D341Med (cell line): ENCODE measurements at regions not wholly inside any gene's neighbourhood (a gene's known extent, or its start where the extent isn't known, plus 50 kb on each side); places are given as distances from the start of the nearest gene placed in this dataset.
"Not testable (repeated sequence)": the region's sequence is repeated elsewhere in the genome, so short reads cannot be mapped to it uniquely, and the experiment has no call there.

Experiments used
- DNase-seq: peaks from one replicate; pipeline ENCODE4 v3.0.0; 2012; ENCODE audit warnings: low spot score

DNA sequence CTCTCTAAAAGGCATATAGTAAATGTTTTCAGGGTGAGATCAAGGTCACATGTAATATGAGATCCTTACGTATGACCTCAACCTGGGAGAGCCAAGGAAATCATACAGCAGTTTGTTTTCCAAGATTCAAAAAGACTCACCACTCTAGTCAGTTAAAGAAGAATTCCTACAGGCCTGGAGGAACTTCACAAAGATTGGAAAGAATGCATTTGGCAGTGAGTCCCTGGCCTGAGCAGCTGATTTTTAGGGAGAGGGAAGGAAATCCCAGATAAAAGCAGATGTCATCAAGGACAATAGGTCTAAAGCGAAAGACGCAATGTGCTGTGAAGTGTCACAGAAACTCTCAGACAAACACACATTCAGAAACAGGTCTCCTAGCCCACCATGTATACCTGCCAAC is 424.0 kb upstream of the ZNF462 start:
- DNase-seq = no peak

DNA sequence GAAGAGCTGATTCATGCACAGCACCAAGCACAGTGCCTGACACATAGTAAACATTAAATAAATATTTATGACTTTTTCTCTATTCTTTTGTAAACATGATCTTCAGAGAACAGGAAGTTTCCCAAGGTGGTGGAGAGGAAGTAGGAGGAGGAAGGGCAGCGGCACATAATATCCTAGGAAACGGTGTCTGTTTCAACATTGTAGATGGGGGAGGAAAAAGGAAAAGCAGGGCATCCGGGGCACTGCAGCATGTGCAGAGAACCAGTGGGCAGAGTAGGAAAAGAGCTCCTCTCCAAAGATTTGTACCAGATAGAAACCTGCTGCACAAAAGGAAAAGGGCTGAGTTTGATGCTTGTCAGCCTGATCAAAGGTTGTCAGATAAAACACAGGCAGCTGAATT is 421.7 kb upstream of the ZNF462 start:
- DNase-seq = no peak

DNA sequence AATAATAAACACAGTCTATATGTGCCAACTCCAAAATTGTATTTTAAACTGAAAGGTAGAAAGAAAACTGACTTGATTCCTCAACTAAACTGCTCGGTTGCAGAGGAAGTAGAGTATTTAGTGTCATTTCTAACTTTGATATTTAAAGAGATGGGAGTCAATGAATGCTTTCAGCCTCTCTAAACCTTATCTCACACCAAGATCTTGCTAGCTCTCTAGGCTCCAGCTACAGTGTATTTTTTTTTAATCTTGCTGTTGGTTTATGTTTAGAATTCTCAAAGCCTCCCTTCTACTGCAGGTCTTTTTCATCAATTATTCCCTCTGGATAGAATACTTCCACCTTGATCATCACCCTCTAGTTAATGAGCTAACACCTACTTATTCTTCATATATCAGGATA is 419.4 kb upstream of the ZNF462 start:
- no peak for DNase-seq

DNA sequence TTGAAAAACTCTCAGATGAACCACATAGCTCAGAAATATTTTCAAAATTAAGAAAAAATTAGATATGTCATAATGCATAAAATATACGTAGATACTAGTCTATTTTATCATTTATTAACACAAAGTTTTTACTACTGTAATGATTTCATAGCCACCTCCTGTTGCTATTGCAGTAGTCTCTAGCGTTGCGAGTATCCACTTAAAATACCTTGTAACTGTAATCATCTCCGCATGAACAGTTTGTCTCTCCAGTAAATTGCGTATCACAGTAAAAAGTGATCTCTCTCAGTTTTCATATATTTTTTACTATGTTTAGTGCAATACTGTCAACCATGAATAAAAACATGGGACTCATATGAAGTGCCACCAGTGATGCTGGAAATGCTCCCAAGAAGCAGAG is 417.9 kb upstream of the ZNF462 start:
- DNase-seq = no peak

DNA sequence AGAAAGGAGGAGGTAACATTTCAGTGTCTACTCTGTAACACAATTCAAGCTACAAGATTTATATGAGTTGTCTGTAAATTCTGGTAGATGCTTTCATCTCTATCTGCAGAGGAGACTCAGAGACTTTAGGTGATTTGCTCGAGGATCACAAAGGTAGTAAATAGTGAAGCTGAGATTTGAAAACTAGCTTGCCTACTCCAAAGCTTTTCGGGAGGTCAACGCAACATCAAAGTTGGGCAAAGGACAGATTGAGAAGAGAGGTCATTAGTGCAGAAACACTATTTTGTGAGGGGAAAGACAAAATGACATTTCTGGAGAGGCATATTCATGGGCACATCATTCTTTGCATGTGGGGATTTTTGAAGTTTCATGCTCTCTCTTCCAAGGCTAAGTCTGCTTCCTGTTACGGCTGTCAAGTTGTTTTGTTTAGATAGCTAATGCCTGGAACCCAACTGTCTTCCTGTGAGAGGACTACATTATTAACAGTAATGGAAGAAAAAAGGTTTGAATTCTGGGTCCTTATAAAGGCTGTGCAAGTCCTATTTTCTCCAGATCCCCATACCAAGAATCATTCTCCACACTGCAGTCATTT is 413.5 kb upstream of the ZNF462 start:
- no peak for DNase-seq

DNA sequence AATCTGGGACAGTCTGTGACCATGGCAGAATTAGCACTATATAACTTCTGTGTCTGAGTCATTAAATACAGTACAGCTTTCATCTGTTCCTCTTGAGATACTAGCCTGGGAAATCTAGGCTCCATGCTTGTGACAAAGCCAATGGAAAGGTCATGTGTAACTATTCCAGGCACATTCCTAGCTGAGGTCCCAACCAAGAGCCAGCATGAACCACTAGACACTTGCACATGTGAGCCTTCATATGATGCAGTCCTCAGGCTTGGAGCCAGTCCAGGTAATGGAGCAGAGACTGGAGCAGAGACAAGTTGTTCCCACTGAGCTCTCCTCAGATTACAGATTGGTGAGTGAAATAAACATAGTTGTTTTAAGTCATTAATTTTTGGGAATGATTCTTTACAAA is 412.4 kb upstream of the ZNF462 start:
- no peak for DNase-seq

DNA sequence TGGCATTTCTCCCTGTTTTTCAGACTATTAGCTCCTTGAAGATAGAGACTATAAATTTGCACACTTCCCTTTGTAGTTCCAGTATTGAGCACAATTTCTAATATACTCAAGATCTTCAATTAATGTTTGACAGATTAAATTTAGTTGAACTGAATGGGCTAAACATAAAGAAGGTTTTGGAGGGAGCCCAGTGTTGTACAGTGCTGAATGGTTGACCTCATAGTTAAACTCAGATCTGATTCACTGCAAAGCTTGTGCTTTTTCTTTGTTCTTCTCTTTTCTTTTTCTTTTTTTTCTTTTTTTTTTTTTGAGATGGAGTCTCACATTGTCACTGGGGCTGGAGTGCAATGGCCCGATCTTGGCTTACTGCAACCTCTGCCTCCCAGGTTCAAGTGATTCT is 411.7 kb upstream of the ZNF462 start:
- DNase-seq = no peak

DNA sequence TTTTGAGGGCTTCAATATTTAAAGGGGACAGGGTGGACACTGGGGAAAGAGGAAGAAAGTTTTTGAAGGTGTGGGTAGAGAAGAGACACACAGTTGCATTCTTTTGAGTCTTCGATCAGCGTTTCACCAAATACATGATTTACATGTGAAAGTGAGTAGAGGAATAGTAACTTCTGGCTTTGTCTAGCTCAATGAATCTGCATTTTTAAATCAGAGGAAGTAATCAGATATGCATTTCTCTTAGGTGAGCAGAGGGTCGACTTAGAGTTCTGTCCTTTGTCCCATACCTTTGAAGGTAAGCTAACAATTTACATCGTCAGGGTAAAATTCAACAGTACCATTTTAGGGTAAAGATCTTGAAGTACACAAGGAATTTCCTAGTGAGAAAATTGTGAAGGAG is 406.4 kb upstream of the ZNF462 start:
- no peak for DNase-seq

DNA sequence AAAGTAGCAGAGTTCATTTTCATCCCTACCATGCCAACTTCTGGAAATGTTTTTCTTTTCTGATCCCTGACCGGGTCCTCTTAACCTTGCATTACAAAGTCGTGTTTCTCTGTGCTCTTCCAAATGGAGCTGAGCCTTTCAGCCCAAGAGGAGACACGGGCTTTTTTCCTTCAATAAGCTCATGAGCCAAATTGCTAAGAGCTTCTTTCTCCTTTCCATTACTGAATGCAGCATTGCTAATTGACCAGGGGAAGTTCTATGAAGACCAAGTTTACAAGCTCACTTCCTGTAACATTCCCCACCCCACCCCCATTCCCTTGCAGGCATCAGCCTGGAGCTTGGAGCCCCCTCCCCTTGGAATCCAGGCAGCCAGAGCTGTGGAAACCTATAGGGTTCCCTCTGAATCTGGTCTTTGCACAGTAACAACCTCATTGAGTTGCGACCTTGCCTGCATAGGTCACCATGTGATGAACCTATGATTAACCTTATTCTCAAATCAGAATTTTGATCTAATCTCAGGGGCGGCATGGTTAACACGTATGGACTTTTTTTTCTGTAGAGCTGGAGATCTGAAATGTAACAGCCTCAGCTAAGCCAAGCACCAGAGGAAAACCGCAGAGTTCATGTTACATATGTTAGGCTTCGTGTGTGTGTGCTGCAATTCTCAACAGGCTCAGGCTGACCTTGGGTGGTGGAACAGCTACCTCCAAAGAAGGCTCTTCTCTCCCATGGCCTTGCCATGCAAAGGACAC is 395.7 kb upstream of the ZNF462 start:
- DNase-seq = no peak

DNA sequence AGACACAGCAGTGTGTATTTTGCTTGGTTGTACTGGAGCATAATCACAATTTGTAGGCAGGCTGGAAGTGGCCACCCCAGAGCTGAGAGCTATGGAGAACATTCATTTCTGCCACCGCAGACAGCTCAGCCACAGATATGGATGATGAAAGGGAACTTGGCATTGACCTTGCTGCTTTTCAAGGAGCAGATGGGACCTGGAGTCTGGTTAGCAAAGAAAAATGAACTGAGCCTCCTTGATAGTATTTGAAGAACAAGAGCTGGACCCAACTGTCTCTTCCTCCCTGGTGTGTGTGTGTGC is 395.2 kb upstream of the ZNF462 start:
- DNase-seq = no peak

DNA sequence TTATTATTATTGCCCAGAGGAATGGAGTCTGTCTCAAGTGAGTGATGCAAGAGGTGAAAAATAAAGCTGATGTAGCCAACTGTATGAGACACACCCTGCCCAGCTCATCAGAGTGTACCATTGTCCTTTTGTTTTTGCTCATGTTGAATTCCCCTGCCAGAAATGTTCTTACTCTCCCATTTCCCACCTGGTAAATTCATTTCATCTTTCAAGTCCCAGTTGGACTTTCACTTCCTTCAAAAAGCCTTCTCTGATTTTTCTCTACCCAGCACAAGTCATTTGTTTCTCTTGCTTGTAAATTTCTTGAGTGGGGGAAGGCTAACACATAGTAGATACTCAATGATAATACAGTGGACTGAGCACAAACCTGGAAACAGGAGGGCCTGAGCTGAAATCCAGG is 394.5 kb upstream of the ZNF462 start:
- DNase-seq = no peak

DNA sequence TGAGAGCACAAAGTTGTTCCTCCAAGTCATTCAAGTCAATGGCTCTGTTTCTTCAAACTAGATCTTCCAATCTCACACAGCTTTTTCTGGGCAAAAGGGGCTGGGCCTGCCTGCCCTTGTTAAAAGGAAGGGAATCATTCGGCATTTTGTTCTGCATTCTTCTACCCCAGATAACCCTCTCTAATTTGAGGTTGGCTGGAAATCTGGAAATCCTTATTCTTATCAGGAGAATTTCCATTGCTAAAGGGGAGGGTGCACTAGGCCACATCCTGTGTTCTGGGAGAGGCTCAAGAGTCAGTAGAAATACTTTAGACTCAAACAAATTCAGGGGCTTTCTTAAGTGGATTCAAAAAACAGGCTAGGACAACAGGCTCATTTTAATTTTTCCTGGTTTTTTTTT is 384.7 kb upstream of the ZNF462 start:
- DNase-seq = no peak

DNA sequence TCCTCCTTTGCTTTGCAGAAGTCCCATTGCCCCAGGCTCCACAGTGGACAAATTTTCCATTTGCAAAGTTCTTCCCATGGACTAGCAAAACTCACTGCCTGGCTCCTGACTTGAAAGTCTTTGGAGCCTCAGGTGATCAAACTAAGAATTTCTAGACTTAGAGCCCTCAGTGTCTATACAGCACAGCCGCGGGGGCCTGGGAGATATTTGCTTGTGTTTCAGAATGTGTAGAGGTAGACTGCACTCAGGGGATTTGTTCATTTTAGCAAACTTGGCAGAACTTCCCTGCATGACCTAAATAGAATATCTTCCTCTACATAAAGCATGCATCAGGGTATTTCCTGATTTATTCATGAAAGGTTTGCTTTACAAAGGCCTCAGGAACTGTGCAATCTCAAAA is 384.2 kb upstream of the ZNF462 start:
- DNase-seq = no peak

DNA sequence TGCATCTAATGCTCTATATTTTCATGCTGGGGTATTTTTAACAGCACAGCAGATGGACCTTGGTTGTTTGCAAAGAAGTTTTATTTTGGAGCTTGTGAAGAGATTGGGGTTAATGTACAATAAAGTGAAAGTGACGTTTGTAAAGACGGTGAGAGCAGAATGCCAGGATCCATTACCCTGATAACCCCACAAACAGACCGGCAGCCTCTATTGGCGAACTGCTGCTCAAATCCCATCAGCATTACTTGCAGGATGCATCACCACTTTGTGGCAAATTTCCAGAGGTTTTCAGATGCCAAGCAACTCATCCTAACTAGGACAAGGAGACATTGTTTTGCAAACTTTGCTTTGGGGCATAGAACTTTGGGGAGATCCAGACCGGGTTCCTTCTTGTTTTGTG is 383.3 kb upstream of the ZNF462 start:
- no peak for DNase-seq

DNA sequence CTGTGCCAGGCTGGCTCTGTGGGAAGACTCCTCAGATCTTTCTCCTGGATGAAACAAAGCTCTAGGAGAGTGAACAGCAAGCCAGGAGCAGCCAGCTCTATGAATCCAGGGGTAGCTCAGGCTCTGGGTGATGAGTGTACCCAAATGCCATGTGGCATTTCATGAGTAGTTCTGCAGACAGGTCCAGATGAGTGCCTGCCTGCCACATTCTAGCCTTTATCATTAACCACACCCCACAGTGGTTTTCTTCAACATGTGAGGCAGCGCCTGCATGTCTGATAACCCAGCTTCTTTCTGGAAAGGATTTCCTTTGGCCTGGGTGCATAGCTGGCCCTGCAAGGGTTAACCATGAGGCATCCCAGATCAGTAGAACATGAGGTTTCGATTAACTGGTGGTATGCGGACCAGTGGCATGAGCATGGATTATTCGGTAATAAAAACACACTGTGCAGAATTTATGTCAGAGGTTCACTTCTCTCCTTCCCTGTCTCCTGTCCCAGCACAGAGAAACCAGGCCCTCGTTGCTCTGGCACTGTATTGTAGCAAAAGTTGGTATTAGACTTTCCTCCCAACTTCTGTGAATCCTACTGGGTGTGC is 381.9 kb upstream of the ZNF462 start:
- no peak for DNase-seq

DNA sequence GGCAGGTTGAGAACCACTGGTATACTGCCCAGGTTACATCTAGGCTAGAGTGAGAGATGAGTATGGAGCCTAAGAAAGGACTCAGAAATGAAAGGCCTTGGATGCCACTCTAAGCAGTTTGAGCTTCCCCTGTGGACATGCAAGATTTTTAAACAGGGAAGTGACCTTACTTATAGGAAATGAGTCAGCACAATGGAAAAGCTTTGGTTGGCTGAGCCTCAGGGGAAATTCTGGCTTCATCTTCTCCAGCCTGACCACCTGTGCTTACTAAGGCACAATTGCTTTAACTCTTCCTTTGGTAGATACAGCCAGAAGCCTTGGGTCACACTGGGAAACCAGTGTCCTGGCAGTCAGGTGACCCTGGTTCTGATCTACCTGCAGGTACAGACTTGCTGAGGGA is 380.2 kb upstream of the ZNF462 start:
- no peak for DNase-seq

DNA sequence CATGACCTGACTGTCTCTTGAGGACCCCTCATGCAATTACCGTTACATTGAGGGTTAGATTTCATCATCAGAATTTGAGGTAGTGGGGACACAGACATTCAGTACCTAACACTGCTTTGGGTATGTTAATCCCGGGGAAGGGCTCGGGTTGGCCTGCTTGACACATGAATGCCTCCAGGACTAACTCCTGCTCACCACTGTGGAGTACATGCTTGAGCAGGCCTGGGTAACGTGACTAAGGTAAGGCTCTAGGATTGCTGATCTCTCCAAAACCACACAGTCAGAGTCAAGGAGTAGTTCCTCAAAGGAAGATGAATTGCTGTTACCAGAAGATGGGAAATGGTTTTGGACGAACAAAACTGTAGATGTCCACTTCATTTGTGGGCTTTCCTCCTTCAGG is 376.3 kb upstream of the ZNF462 start:
- no peak for DNase-seq

DNA sequence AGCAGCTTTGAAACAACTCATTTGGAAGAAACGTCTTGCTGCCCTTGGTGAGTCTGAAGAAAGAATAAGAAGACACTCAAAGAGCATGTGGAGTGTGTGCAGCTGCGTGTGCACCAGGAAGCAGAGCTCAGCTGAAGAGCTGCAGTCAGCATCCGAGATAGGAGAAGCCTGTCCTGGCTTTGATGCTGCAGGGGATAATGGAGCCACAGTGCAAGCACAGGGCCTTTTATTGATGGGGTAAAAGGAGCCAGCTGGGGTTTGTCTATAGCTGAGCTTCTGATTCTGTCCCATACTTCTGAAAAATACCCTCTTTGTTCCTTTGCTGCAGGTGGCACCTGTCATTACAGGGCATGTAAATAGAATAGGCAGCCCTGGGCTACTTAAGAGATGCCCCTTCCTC is 375.7 kb upstream of the ZNF462 start:
- no peak for DNase-seq

DNA sequence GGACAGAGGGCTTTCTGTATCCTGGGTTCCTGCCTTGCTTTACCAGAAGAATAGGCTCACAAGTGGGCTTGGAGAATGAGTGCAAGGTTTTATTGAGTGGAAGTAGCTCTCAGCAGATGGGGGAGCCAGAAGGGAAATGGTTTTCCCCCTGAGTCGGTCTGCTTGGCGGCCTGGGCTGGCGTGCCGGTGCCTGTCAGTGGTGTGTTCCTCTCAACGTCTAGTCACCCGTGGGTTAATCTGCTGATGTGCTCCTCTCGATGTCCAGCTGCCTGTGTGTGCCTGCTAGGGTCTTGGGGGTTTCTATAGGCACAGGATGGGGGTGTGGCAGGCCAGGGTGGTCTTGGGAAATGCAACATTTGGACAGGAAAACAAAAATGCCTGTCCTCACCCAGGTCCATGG is 370.8 kb upstream of the ZNF462 start:
- not testable (repeated sequence) for DNase-seq

DNA sequence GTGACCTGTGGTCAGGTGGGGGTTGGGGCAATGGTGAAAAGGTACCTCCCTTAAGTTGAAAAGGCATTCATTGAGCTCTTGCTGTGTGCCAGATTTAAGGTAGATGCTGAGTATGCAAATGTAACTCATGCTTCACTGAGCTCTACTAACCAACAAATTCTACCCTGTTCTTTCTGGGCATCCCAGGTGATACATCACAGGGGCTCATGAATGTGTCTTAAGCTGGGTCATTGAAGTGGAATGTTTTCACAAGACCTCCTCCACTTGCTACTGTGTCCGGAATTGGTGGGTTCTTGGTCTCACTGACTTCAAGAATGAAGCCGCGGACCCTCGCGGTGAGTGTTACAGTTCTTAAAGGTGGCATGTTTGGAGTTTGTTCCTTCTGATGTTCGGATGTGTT is 362.8 kb upstream of the ZNF462 start:
- DNase-seq = no peak

DNA sequence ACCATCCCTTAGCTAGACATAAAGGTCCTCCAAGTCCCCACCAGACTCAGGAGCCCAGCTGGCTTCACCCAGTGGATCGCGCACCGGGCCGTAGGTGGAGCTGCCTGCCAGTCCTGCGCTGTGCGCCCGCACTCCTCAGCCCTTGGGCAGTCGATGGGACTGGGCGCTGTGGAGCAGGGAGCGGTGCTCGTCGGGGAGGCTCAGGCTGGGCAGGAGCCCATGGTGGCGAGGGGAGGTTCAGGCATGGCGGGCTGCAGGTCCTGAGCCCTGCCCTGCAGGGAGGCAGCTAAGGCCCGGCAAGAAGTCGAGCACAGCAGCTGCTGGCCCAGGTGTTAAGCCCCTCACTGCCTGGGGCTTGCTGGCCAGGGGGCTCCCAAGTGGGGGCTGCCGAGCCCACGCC is 361.8 kb upstream of the ZNF462 start:
- DNase-seq = not testable (repeated sequence)

DNA sequence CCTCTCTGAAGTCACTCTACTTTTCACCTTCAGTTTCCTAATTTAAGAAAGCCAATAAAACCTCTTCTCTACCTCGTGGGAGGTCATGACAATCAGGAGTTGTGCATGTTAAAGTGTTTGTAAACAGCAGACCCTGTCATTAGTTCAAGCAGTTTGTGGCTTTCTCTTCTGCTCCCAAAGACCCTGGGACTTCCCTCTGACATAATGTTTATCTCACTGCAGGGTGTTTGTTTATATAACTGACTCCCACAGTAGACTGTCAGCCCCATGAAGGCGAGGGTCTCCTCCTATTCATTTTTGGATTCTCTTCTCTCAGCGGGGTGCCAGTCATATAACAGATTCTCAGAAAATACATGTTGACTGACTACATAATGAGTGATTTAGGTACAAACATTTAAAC is 360.0 kb upstream of the ZNF462 start:
- no peak for DNase-seq

DNA sequence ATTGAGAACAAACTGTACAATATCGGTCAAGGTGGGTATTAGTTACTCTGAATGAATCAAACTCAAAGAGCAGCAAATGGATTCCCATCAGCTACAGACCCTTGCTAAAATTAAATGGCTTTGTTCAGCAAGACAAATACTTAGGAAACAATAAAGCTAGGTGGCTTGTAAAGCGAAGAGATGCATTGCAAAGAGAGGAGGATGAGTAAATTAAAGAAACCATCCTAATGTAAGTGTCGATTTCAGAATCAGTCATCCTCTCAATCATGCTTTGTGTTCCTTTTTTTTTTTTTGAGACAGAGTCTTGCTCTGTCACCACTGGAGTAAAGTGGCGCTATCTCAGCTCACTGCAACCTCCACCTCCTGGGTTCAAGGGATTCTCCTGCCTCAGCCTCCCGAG is 359.2 kb upstream of the ZNF462 start:
- no peak for DNase-seq

DNA sequence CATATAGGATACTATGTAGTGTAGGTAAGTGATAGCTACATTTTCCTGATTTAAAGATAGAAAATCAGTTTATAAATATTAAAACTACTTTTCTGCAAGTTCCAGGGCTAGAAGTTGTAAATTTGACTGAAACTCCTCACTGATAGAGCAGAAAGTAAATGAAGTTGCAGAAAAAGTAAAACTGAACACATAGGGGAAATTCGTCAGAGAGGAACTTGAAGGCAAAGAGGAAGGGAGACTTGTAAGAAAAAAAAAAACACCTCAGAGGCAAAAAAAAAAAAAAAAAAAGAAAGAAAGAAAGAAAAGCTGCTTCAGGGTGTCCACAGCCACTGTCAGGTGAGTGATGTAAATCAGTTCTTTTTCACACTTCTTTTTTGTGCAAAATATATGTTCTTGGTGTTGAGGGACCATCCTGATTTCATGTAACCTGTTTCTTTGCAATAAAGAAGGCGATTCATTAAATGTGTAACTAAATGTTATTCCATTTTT is 336.2 kb upstream of the ZNF462 start:
- DNase-seq = no peak
